NCI-H187 treated with DMSO at 0.1 percent for 48 hours (cell line): ENCODE measurements at regions not wholly inside any gene's neighbourhood (a gene's known extent, or its start where the extent isn't known, plus 50 kb on each side); places are given as distances from the start of the nearest gene placed in this dataset.
"Not testable (repeated sequence)": the region's sequence is repeated elsewhere in the genome, so short reads cannot be mapped to it uniquely, and the experiment has no call there.

ENCODE experiments used
- DNase-seq: peaks from one replicate; lab custom pipeline; 2025; lab: John Stamatoyannopoulos, UW

GRCh38 chr6:115551527-115551926 lies 509.2 kb downstream of the FRK start:
- DNase-seq = peak; percentile 56

DNA sequence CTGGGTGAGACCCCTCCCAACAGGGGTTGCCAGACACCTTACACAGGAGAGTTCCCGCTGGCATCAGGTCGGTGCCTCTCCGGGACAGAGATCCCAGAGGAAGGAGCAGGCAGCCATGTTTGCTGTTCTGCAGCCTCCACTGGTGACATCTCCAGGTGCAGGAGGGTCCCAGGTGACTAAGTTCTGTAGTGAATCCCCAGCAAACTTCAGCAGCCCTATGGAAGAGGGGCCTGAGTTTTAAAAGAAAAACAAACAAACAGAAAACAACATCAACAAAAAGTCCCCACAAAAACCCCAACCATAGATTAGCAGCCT lies 515.1 kb downstream of the FRK start:
- DNase-seq = no peak

DNA sequence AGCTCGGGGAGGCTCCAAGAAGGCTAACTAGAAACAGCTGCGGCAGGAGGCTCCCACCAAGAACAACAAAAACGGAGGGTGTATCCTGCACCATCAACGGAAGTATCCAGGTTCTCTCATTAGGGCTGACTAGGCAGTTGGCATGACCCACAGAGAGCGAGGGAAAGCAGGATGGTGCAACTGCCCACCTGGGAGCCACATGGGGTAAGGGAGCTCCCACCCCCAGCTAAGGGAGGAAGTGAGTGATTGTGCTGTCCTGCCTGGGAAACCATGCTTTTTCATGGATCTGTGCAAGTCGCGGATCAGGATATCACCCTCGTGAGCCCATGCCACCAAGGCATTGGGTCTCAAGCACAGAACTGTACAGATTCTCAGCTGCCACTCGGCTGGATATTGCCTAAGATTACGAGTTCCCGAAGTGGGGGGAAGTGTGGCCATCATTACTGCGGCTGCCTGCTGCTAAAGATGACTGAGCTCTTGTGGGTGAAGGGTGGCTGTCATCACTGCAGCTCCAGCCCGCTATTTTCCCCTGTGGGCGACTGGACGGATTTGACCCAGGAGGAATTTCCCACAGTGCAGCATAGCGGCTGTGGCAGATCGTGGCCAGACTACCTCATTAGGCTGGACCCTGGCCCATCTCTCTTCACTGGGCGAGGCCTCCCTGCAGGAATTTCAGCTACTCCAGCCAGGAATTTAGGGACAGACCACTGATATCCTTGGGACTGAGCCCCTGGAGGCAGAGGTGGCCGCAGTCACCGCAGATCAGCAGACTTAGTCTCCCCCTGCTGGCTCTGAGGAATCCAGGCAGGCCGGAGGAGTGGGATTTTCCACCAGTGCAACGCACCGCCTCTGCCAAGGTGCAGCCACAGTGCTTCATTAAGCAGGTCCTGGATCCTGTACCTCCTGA lies 515.7 kb downstream of the FRK start:
- DNase-seq = no peak

- DNase-seq = no peak
These were observed 520.4 kb downstream of the FRK start for GRCh38 chr6:115540077-115540869.

DNA sequence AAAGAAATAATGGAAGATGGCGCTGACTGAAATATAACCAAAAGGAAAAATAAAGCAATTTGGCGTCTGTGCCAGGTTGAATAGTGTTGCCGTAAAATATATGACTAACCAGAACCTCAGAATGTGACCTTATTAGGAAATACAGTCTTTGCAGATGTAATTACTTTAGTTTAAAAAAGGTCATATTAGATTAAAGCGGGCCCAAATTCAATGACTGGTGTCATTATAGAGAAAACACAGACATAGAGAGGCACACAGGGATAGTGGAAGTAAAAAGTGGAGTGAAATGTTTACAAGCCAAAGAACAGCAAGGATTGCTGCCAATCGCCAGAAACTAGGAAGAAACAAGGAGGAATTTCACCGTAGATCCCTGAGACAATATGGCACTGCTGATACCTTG lies 521.2 kb downstream of the FRK start:
- DNase-seq = no peak

- DNase-seq = no peak
These were observed 535.9 kb downstream of the FRK start for GRCh38 chr6:115524821-115525220.

GRCh38 chr6:115521747-115522146 lies 538.9 kb downstream of the FRK start:
- not testable (repeated sequence) for DNase-seq

GRCh38 chr6:115514656-115515055 lies 546.0 kb downstream of the FRK start:
- DNase-seq = no peak

GRCh38 chr6:115512923-115513322 lies 547.8 kb downstream of the FRK start:
- DNase-seq = no peak

DNA sequence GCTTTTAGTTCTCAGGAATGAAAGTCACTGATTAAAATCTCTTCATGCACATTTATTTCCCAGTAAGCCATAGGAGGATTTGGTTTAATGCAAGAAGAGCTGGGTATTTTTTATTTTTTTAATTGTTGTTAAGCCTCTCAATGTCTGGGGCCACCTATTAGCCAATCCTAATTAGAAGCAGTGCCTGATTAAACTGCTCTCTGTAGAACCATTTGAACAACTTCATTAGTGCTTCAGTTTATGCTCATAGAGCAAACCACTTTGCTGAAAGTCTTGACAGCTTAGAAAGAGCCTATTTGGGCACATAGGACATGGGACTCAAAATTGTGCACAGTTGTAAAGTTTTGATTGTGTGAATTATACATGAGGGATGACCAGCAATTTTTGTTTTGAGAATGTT lies 548.9 kb downstream of the FRK start:
- no peak for DNase-seq

GRCh38 chr6:115502432-115502831 lies 558.3 kb downstream of the FRK start:
- DNase-seq = not testable (repeated sequence)

GRCh38 chr6:115495184-115495583 lies 565.5 kb downstream of the FRK start:
- no peak for DNase-seq

GRCh38 chr6:115487331-115487730 lies 573.4 kb downstream of the FRK start:
- DNase-seq = no peak

DNA sequence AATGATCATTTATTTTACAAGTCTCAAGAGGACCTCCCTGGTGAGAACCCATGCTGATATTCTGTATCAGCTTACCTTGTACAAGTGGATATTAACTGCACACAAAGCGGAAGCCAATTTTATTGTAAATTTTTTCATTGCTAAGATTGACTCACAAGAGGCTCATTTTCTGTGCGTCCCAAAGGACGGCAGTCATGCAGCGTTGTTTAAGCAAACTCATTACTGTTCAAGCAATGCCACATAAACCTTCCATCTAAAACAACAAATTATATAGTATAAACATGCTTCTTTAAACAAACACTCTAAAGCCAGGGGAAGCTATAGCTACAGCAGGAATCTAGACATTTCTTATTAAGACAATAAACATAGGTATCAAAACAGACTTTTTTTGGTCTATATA lies 575.3 kb downstream of the FRK start:
- peak; percentile 8 for DNase-seq

- DNase-seq = not testable (repeated sequence)
These were observed 580.1 kb downstream of the FRK start for GRCh38 chr6:115480543-115480942.

DNA sequence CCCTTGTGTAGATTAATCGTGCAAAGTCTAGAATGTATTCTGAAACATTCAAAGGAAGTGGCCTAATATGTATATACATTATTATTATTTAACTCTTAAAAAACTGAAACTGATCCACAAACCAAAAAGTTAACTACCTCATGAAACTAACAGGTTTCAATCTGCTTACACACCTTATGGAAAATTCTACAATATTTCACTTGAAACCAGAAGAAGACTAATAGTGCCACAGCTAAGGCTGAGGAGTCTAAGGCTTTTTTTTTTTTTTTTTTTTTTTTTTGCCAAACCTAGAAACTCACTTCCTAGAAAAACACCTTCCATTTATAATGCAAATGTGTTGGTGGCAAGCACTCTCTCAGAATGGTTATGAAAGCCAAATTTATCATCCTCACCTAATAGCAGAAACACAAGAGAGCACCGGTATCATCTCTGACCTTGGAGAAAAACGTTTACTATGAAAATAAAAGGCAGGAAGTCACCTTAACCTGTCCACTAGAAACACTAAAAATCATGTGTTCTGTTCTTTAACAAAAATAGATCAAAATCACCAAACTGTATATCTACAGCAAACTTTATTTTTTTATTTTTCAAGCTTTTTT lies 586.1 kb downstream of the FRK start:
- no peak for DNase-seq

- DNase-seq = no peak
These were observed 592.3 kb downstream of the FRK start for GRCh38 chr6:115468272-115469005.

DNA sequence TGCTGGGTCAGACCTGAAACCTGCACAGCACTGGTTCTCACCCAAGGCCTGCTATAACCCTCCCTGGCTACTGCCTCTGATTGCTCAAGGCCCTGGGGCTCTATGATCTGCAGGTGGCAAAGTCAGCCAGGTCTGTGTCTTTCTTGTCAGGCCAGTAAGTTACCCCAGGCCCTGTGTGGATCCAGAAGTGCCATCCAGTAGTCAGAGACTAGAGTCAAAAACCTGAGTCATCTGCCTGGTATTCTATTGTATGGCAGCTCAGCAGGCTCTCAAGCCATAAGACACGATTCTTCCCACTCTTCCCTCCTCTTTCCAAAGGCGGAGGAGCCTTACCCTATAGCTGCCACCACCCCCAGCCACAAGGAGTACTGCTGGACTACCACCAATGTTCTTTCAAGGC lies 593.0 kb downstream of the FRK start:
- no peak for DNase-seq

DNA sequence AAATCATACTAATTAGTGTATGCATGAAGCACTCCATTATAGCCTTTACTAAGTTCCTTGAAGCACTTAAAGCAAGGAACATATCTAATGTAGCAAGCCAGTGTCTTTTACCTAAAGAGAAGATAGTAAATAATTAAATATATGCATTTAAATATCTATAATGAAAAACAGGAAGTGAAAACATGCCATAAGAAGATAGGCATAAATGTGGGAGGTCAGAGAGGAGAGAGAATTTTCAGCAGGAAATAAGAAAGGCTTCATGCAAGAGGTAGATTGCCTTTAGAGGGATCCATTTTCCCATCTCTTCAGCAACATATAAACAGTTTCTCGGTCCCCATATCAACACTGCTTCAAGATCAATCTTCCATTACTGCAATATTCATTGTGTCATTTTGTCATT lies 599.8 kb downstream of the FRK start:
- no peak for DNase-seq

DNA sequence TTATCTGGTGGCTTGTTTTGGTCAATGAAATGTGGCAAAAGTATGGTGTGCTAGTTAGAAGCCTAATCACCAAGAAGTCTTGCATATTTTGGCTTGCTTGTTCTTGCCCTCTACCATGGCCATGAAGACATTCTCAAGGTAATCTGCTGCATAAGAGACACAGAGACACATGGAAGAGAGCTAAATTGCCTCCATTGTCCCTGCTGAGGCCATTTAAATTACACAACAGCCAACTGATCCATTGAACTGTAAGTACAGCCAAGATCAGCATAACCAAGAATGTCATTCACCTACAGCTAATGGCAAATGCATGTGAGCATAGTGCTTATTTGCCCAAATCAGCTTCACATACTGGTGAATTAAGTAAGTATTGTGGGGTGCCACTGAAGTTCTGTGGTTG lies 603.8 kb downstream of the FRK start:
- no peak for DNase-seq

- DNase-seq = no peak
These were observed 616.7 kb downstream of the FRK start for GRCh38 chr6:115443825-115444478.

- DNase-seq = no peak
These were observed 618.4 kb downstream of the FRK start for GRCh38 chr6:115442323-115442722.
